ENCODE measurements at regions not wholly inside any gene's neighbourhood (a gene's known extent, or its start where the extent isn't known, plus 50 kb on each side); places are given as distances from the start of the nearest gene placed in this dataset.
"Not testable (repeated sequence)": the region's sequence is repeated elsewhere in the genome, so short reads cannot be mapped to it uniquely, and the experiment has no call there.

DNA sequence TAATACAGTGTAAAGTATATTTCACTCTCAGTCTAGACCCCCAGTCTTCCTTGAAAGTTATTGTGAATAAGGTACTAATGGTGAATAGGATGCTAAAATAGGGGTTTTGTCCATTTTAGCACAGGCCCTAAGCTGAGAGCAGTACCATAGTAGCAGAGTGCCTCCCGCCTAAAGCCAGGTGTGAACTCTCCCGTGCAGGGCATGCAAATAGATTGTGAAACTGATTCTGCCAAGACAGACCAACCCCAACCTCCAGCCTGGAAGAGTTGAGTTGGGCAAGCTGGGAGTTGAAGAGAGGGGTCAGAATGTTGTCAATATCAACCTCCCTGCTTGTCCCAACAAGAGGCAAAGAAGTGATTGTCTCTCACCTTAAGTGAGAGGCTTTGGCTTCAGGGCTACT is 97.4 kb upstream of the CYRIA start:
- Histone ChIP-seq H3K9me3 (ENCODE audit: control insufficient read depth, insufficient read depth, low read length) (no peaks in the 10 kb centered on the region), H3K36me3 (ENCODE audit: control insufficient read depth, insufficient read depth, low read length) (no peaks in the 10 kb centered on the region), H3K27ac (ENCODE audit: low read depth, low read length) (no peak overlapping the region), H3K4me3 (ENCODE audit: low read depth, low read length) (no peak overlapping the region), H3K9ac (ENCODE audit: low read depth, low read length) (no peak overlapping the region), H3K4me1 (ENCODE audit: control insufficient read depth, insufficient read depth, low read length) (no peaks in the 10 kb centered on the region), H3K27me3 (ENCODE audit: control insufficient read depth, insufficient read depth, low read length) (no peaks in the 10 kb centered on the region)

DNA sequence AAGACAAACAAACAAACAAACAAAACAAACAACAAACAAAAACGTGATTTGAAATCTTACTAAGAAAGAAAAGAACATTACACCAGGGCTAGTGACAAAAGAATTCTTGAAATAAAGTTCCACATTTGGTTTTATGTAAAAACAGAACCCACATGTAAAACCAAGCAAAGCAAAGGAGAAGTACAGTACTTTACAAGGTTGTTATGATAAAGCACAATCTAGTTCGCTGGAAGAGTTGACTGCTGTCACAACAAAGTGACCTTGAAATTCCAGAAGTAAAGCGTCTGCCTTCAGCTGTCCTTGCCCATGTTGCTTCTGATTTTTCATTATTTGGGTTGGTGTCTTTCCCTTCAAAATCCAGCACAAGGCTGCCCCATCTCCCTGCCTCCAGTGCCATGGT is 94.8 kb upstream of the CYRIA start:
- Histone ChIP-seq H3K4me3 (ENCODE audit: low read depth, low read length) (no peak overlapping the region), H3K9me3 (ENCODE audit: control insufficient read depth, insufficient read depth, low read length) (no peaks in the 10 kb centered on the region), H3K9ac (ENCODE audit: low read depth, low read length) (no peak overlapping the region), H3K36me3 (ENCODE audit: control insufficient read depth, insufficient read depth, low read length) (no peaks in the 10 kb centered on the region), H3K4me1 (ENCODE audit: control insufficient read depth, insufficient read depth, low read length) (no peaks in the 10 kb centered on the region), H3K27me3 (ENCODE audit: control insufficient read depth, insufficient read depth, low read length) (no peaks in the 10 kb centered on the region), H3K27ac (ENCODE audit: low read depth, low read length) (no peak overlapping the region)

GRCh38 chr2:16756831-16757644 is 91.4 kb upstream of the CYRIA start:
- Histone ChIP-seq H3K27me3 (ENCODE audit: control insufficient read depth, insufficient read depth, low read length) (no peaks in the 10 kb centered on the region), H3K9me3 (ENCODE audit: control insufficient read depth, insufficient read depth, low read length) (no peaks in the 10 kb centered on the region), H3K36me3 (ENCODE audit: control insufficient read depth, insufficient read depth, low read length) (no peaks in the 10 kb centered on the region), H3K4me3 (ENCODE audit: low read depth, low read length) (no peak overlapping the region), H3K27ac (ENCODE audit: low read depth, low read length) (no peak overlapping the region), H3K4me1 (ENCODE audit: control insufficient read depth, insufficient read depth, low read length) (no peaks in the 10 kb centered on the region), H3K9ac (ENCODE audit: low read depth, low read length) (no peak overlapping the region)

GRCh38 chr2:16755442-16755841 is 89.8 kb upstream of the CYRIA start:
- H3K27ac ChIP-seq (ENCODE audit: low read depth, low read length), result no peak overlapping the region

GRCh38 chr2:16753025-16753424 is 87.4 kb upstream of the CYRIA start:
- H3K36me3 ChIP-seq (ENCODE audit: control insufficient read depth, insufficient read depth, low read length); H3K9me3 ChIP-seq (ENCODE audit: control insufficient read depth, insufficient read depth, low read length); H3K27ac ChIP-seq (ENCODE audit: low read depth, low read length); H3K27me3 ChIP-seq (ENCODE audit: control insufficient read depth, insufficient read depth, low read length); H3K9ac ChIP-seq (ENCODE audit: low read depth, low read length); H3K4me1 ChIP-seq (ENCODE audit: control insufficient read depth, insufficient read depth, low read length); H3K4me3 ChIP-seq (ENCODE audit: low read depth, low read length): not testable (repeated sequence)

More at GRCh38 chr2:16755442-16755841, 89.8 kb upstream of the CYRIA start:
- H3K9ac ChIP-seq (ENCODE audit: low read depth, low read length), result no peak overlapping the region
- no peaks in the 10 kb centered on the region for H3K27me3 ChIP-seq (ENCODE audit: control insufficient read depth, insufficient read depth, low read length)
- no peaks in the 10 kb centered on the region for H3K9me3 ChIP-seq (ENCODE audit: control insufficient read depth, insufficient read depth, low read length)
- no peaks in the 10 kb centered on the region for H3K4me1 ChIP-seq (ENCODE audit: control insufficient read depth, insufficient read depth, low read length)
- H3K36me3 ChIP-seq (ENCODE audit: control insufficient read depth, insufficient read depth, low read length), result no peaks in the 10 kb centered on the region
- no peak overlapping the region for H3K4me3 ChIP-seq (ENCODE audit: low read depth, low read length)

DNA sequence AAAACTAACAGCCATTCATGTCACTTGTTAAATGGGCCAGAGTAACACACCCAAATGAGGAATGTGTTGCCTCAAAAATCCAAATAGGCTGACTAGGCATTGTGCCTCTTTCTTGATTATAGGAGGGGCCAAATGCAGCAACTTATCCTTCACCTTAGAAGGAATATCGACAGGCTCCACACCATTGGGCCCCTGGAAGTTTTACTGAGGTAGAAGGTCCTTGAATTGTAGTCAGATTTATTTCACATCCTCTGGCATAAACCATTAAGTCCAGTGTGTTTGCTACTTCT is 85.2 kb upstream of the CYRIA start:
- not testable (repeated sequence) for H3K27me3 ChIP-seq (ENCODE audit: control insufficient read depth, insufficient read depth, low read length); H3K36me3 ChIP-seq (ENCODE audit: control insufficient read depth, insufficient read depth, low read length); H3K4me1 ChIP-seq (ENCODE audit: control insufficient read depth, insufficient read depth, low read length); H3K27ac ChIP-seq (ENCODE audit: low read depth, low read length); H3K9me3 ChIP-seq (ENCODE audit: control insufficient read depth, insufficient read depth, low read length); H3K4me3 ChIP-seq (ENCODE audit: low read depth, low read length); H3K9ac ChIP-seq (ENCODE audit: low read depth, low read length)

DNA sequence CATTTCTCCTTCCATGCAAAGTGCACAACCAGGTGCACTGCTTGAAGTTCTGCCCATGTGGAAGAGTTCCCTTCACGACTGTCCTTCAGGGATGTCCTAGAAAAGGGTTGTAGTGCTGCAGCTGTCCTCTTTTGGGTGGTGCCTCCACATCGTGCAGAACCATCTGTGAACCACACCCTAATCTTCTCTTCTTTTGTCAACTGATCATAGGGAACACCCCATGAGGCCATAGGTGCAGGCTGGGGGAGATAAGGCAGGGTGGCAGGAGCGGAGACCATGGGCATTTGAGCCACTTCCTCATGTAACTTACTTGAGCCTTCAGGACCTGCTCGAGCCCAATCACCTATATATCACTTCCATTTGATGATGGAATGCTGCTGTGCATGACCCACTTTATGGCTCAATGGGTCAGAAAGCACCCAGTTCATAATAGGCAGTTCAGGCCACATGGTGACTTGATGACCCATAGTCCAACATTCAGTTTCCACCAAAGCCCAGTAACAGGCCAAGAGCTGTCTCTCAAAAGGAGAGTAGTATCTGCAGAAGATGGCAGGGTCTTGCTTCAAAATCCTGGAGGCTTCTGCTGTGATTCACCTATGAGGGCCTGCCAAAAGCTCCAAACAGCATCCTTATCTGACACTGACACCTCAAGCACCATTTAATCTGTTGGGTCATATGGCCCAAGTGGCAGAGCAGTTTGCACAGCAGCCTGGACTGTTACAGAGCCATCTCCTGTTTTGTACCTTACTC is 84.7 kb upstream of the CYRIA start:
- no peaks in the 10 kb centered on the region for H3K4me1 ChIP-seq (ENCODE audit: control insufficient read depth, insufficient read depth, low read length)
- no peak overlapping the region for H3K27ac ChIP-seq (ENCODE audit: low read depth, low read length)
- H3K27me3 ChIP-seq (ENCODE audit: control insufficient read depth, insufficient read depth, low read length), result no peaks in the 10 kb centered on the region
- H3K9ac ChIP-seq (ENCODE audit: low read depth, low read length), result no peak overlapping the region
- no peak overlapping the region for H3K4me3 ChIP-seq (ENCODE audit: low read depth, low read length)
- no peaks in the 10 kb centered on the region for H3K36me3 ChIP-seq (ENCODE audit: control insufficient read depth, insufficient read depth, low read length)
- H3K9me3 ChIP-seq (ENCODE audit: control insufficient read depth, insufficient read depth, low read length), result no peaks in the 10 kb centered on the region

DNA sequence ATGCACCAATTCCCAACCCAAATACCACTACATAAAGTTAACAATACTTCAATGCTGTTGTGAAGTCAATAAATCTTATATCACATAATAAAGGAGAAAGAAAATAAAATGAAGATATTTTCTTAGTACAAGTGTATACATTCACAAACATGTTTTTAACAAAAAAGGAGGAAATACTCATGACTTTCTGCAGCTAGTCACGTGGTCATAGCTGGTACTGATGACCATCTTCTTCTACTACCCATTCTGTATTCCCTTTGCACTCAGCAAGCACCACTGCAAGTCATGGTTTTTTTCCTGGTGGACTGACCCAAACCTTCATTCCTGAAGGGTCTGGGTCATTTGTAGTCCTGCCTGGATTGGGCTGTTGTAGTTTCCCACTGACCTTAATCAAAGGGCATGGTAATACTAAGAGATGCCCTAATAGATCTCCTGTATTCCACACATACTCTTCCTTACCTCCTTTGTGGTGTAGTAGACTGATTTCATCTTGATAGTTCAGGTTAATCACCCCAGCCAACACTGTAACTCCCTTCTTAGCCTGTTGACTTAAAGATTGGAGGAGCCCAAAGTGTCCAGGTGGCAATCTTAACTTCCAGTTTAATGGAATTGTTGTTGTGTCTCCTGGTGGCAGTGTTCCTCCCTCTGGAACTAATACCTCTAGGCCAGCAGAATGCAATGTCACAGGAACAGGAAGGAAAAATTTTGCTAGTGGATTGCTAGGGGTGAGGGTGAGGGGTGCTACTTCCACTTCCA is 83.1 kb upstream of the CYRIA start:
- not testable (repeated sequence) for H3K9me3 ChIP-seq (ENCODE audit: control insufficient read depth, insufficient read depth, low read length); H3K9ac ChIP-seq (ENCODE audit: low read depth, low read length); H3K27ac ChIP-seq (ENCODE audit: low read depth, low read length); H3K27me3 ChIP-seq (ENCODE audit: control insufficient read depth, insufficient read depth, low read length); H3K36me3 ChIP-seq (ENCODE audit: control insufficient read depth, insufficient read depth, low read length); H3K4me1 ChIP-seq (ENCODE audit: control insufficient read depth, insufficient read depth, low read length); H3K4me3 ChIP-seq (ENCODE audit: low read depth, low read length)

- no peak overlapping the region for H3K27ac ChIP-seq (ENCODE audit: low read depth, low read length)
- no peaks in the 10 kb centered on the region for H3K27me3 ChIP-seq (ENCODE audit: control insufficient read depth, insufficient read depth, low read length)
- no peaks in the 10 kb centered on the region for H3K4me1 ChIP-seq (ENCODE audit: control insufficient read depth, insufficient read depth, low read length)
- no peak overlapping the region for H3K4me3 ChIP-seq (ENCODE audit: low read depth, low read length)
- no peaks in the 10 kb centered on the region for H3K36me3 ChIP-seq (ENCODE audit: control insufficient read depth, insufficient read depth, low read length)
- no peak overlapping the region for H3K9ac ChIP-seq (ENCODE audit: low read depth, low read length)
- no peaks in the 10 kb centered on the region for H3K9me3 ChIP-seq (ENCODE audit: control insufficient read depth, insufficient read depth, low read length)
These were observed 82.1 kb upstream of the CYRIA start for GRCh38 chr2:16747689-16748088.

DNA sequence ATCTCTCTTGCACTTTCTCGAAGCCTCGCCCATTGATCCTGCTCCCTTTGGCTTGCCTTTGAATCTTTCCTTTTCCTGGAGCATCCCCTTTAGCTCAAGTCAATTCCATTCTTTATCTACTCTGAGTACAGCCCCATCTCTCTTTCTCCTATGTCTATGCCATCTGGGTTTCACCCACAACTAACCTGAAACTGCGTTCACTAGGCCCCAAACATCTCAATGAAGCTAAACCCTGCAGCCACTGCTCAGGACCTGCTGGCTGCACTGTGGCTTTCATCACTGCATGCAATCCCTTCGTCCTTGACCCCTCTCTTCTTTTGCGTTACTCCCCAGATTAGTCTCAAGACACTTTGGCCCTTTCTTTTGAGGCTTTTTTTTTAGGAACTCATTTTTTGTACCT is 81.6 kb upstream of the CYRIA start:
- Histone ChIP-seq H3K27me3 (ENCODE audit: control insufficient read depth, insufficient read depth, low read length) (no peaks in the 10 kb centered on the region), H3K4me3 (ENCODE audit: low read depth, low read length) (no peak overlapping the region), H3K27ac (ENCODE audit: low read depth, low read length) (no peak overlapping the region), H3K9ac (ENCODE audit: low read depth, low read length) (no peak overlapping the region), H3K9me3 (ENCODE audit: control insufficient read depth, insufficient read depth, low read length) (no peaks in the 10 kb centered on the region), H3K4me1 (ENCODE audit: control insufficient read depth, insufficient read depth, low read length) (no peaks in the 10 kb centered on the region), H3K36me3 (ENCODE audit: control insufficient read depth, insufficient read depth, low read length) (no peaks in the 10 kb centered on the region)

DNA sequence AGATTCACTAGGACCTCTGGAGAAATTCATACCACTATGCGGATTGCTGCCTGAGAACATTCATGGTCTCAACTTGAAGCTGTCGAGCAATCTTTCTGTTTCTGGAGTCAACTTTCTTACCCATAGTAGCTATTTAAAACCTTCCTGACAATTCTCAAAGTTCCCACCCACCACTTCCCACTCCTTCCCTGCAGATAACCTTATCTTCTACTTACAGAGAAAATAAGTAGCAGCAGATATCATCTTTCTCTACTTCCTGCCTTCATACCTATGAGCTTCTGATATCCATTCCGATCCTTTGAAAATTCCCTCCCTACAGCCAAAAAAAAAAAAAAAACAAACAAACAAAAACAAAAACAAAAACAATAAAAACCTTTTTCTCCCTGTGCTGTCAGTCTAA is 81.2 kb upstream of the CYRIA start:
- no peak overlapping the region for H3K27ac ChIP-seq (ENCODE audit: low read depth, low read length)
- H3K4me1 ChIP-seq (ENCODE audit: control insufficient read depth, insufficient read depth, low read length), result no peaks in the 10 kb centered on the region
- no peaks in the 10 kb centered on the region for H3K36me3 ChIP-seq (ENCODE audit: control insufficient read depth, insufficient read depth, low read length)
- H3K9me3 ChIP-seq (ENCODE audit: control insufficient read depth, insufficient read depth, low read length), result no peaks in the 10 kb centered on the region
- no peak overlapping the region for H3K4me3 ChIP-seq (ENCODE audit: low read depth, low read length)
- H3K9ac ChIP-seq (ENCODE audit: low read depth, low read length), result no peak overlapping the region
- H3K27me3 ChIP-seq (ENCODE audit: control insufficient read depth, insufficient read depth, low read length), result no peaks in the 10 kb centered on the region

Data from HUES48 (cell line).